ENCODE measurements at regions not wholly inside any gene's neighbourhood (a gene's known extent, or its start where the extent isn't known, plus 50 kb on each side); places are given as distances from the start of the nearest gene placed in this dataset.

GRCh38 chr5:114909424-114909823, 260.3 kb downstream of the TRIM36 start:
- Mint-ChIP-seq H3K36me3 (no peaks in the 10 kb centered on the region), H3K4me1 (no peaks in the 10 kb centered on the region)
- H3K4me3 ChIP-seq (replicated peaks in 1 of 3; ENCODE audit: low read depth in 2 of 3, low read length in 3 of 3), result no peak overlapping the region

DNA sequence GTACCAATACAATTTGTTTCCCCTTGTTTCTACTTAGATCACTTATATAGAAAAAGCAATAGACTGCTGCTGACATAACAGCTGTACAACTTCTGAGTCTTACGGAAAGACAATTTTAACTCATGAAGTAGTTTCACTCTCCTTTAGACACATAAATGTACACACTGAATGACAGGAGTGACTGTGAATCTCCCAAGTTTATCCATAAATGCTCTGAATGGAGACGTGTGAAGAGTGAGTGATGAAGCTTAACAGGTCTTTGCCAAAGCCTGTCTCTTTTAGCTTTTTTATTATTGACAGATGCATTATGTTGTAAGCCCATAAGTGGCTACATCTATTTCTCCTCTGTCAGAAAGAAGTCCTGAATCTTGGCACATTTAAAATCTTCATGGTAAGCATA, 265.9 kb downstream of the TRIM36 start:
- no peak overlapping the region for H3K27ac ChIP-seq (ENCODE audit: low read depth in 1 of 2, low read length in 2 of 2)
- no peaks in the 10 kb centered on the region for H3K4me1 ChIP-seq (ENCODE audit: control insufficient read depth in 1 of 2, insufficient read depth in 2 of 2, low read length in 2 of 2)
- Mint-ChIP-seq H3K27me3 (ENCODE audit: low read depth in 3 of 3) (peaks cover 0 to 2% (median 1%) of the 10 kb centered on the region in 3 donors), H3K36me3 (no peaks in the 10 kb centered on the region), H3K9me3 (peaks cover 0 to 20% (median 17%) of the 10 kb centered on the region in 7 donors), H3K4me1 (no peaks in the 10 kb centered on the region), H3K27ac (no peak overlapping the region), H3K4me3 (no peak overlapping the region)
- H3K79me2 ChIP-seq (ENCODE audit: insufficient read depth, low read length), result no peaks in the 10 kb centered on the region
- no peaks in the 10 kb centered on the region for H3K36me3 ChIP-seq (replicated peaks in 1 of 2; ENCODE audit: control insufficient read depth in 1 of 2, insufficient read depth in 2 of 2, low read length in 2 of 2)
- intact Hi-C loops (cut with micrococcal nuclease), result no loop called here
- H3K9me3 ChIP-seq (replicated peaks in 1 of 2; ENCODE audit: control insufficient read depth in 1 of 2, insufficient read depth in 1 of 2, low read length in 2 of 2), result peaks cover 0 to 16% of the 10 kb centered on the region in 2 donors
- no CpG with 5 or more reads among the region's 2 CpGs for WGBS (ENCODE audit: insufficient coverage)
- TF ChIP-seq, protein P1, sequence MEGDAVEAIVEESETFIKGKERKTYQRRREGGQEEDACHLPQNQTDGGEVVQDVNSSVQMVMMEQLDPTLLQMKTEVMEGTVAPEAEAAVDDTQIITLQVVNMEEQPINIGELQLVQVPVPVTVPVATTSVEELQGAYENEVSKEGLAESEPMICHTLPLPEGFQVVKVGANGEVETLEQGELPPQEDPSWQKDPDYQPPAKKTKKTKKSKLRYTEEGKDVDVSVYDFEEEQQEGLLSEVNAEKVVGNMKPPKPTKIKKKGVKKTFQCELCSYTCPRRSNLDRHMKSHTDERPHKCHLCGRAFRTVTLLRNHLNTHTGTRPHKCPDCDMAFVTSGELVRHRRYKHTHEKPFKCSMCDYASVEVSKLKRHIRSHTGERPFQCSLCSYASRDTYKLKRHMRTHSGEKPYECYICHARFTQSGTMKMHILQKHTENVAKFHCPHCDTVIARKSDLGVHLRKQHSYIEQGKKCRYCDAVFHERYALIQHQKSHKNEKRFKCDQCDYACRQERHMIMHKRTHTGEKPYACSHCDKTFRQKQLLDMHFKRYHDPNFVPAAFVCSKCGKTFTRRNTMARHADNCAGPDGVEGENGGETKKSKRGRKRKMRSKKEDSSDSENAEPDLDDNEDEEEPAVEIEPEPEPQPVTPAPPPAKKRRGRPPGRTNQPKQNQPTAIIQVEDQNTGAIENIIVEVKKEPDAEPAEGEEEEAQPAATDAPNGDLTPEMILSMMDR (IDR thresholded peaks at IDR 0.05), result no peak
- no peak overlapping the region for H2AFZ ChIP-seq (ENCODE audit: insufficient read depth, low read depth, low read length, poor library complexity, severe bottlenecking)
- no peak for DNase-seq
- no peaks in the 10 kb centered on the region for H4K20me1 ChIP-seq (ENCODE audit: insufficient read depth, low read length)
- no peak overlapping the region for H3K4me2 ChIP-seq (replicated peaks; ENCODE audit: extremely low read depth, low read length, poor library complexity, severe bottlenecking)
- no peak overlapping the region for H3K4me3 ChIP-seq (replicated peaks in 1 of 3; ENCODE audit: low read depth in 2 of 3, low read length in 3 of 3)
- no peak overlapping the region for H3K9ac ChIP-seq (ENCODE audit: insufficient read depth, low read length, poor library complexity, severe bottlenecking)
- H3K27me3 ChIP-seq (ENCODE audit: control insufficient read depth in 2 of 2, insufficient read depth in 2 of 2, low read length in 2 of 2), result no peaks in the 10 kb centered on the region

More at GRCh38 chr5:114909424-114909823, 260.3 kb downstream of the TRIM36 start:
- H3K27me3 ChIP-seq (ENCODE audit: control insufficient read depth in 2 of 2, insufficient read depth in 2 of 2, low read length in 2 of 2), result no peaks in the 10 kb centered on the region
- TF ChIP-seq, protein P1 (IDR thresholded peaks at IDR 0.05), result no peak
- no peak for DNase-seq
- peaks cover 8 to 18% of the 10 kb centered on the region in 2 donors for H3K9me3 ChIP-seq (replicated peaks in 1 of 2; ENCODE audit: control insufficient read depth in 1 of 2, insufficient read depth in 1 of 2, low read length in 2 of 2)
- no peaks in the 10 kb centered on the region for H3K79me2 ChIP-seq (ENCODE audit: insufficient read depth, low read length)
- H3K36me3 ChIP-seq (replicated peaks in 1 of 2; ENCODE audit: control insufficient read depth in 1 of 2, insufficient read depth in 2 of 2, low read length in 2 of 2), result no peaks in the 10 kb centered on the region
- H3K4me1 ChIP-seq (ENCODE audit: control insufficient read depth in 1 of 2, insufficient read depth in 2 of 2, low read length in 2 of 2), result no peaks in the 10 kb centered on the region
- Mint-ChIP-seq H3K4me3 (no peak overlapping the region), H3K27ac (no peak overlapping the region), H3K27me3 (ENCODE audit: low read depth in 3 of 3) (no peaks in the 10 kb centered on the region), H3K9me3 (peaks cover 11 to 24% (median 18%) of the 10 kb centered on the region in 7 donors)
- no peak overlapping the region for H2AFZ ChIP-seq (ENCODE audit: insufficient read depth, low read depth, low read length, poor library complexity, severe bottlenecking)
- H3K4me2 ChIP-seq (replicated peaks; ENCODE audit: extremely low read depth, low read length, poor library complexity, severe bottlenecking), result no peak overlapping the region
- no peaks in the 10 kb centered on the region for H4K20me1 ChIP-seq (ENCODE audit: insufficient read depth, low read length)
- WGBS (ENCODE audit: insufficient coverage), result no CpG with 5 or more reads among the region's 2 CpGs
- no peak overlapping the region for H3K27ac ChIP-seq (ENCODE audit: low read depth in 1 of 2, low read length in 2 of 2)
- H3K9ac ChIP-seq (ENCODE audit: insufficient read depth, low read length, poor library complexity, severe bottlenecking), result no peak overlapping the region
- intact Hi-C loops (cut with micrococcal nuclease), result no loop called here
